Chondrocyte (in vitro differentiated cells): ENCODE measurements at regions not wholly inside any gene's neighbourhood (a gene's known extent, or its start where the extent isn't known, plus 50 kb on each side); places are given as distances from the start of the nearest gene placed in this dataset.
"Not testable (repeated sequence)": the region's sequence is repeated elsewhere in the genome, so short reads cannot be mapped to it uniquely, and the experiment has no call there.

Source experiments
- DNase-seq: peaks from one replicate; pipeline ENCODE4 v3.0.0; 2021; ENCODE audit warnings: mixed read lengths, low spot score
- H3K27ac Mint-ChIP-seq: one replicate; pipeline ENCODE4 v1.8.0; 2021; ENCODE audit warnings: mild to moderate bottlenecking, moderate library complexity, mixed read lengths; ENCODE audit not compliant: unreplicated experiment
- H3K27me3 Mint-ChIP-seq: 2 replicates; pipeline ENCODE4 v1.8.0; 2021; ENCODE audit warnings: low read depth, mixed read lengths
- H3K36me3 Mint-ChIP-seq: 2 replicates; pipeline ENCODE4 v1.8.0; 2021; ENCODE audit warnings: low read depth, mixed read lengths
- H3K4me1 Mint-ChIP-seq: 2 replicates; pipeline ENCODE4 v1.8.0; 2021; ENCODE audit warnings: low read depth, mild to moderate bottlenecking, mixed read lengths
- H3K4me3 Mint-ChIP-seq: one replicate; pipeline ENCODE4 v1.8.0; 2021; ENCODE audit warnings: mild to moderate bottlenecking, moderate library complexity, mixed read lengths; ENCODE audit not compliant: unreplicated experiment
- H3K9me3 Mint-ChIP-seq: 2 replicates; pipeline ENCODE4 v1.8.0; 2021; ENCODE audit warnings: low read depth, mixed read lengths
- CTCF ChIP-seq: fragments of 200-600 bp; sonication (generic); IDR thresholded peaks from 2 replicates; pipeline ENCODE4 v1.5.0; 2021; ENCODE audit warnings: antibody characterized with exemption, mild to moderate bottlenecking, moderate library complexity

- DNase-seq, result no peak
- Mint-ChIP-seq H3K9me3 (peaks cover 18% of the 10 kb centered on the region), H3K27me3 (peaks cover 23% of the 10 kb centered on the region), H3K4me3 (no peak overlapping the region), H3K4me1 (no peaks in the 10 kb centered on the region), H3K27ac (no peak overlapping the region), H3K36me3 (peaks cover 5% of the 10 kb centered on the region)
- TF ChIP-seq CTCF, result no peak
These were observed 72.2 kb downstream of the SERINC2 start for GRCh38 chr1:31485166-31485565.

DNA sequence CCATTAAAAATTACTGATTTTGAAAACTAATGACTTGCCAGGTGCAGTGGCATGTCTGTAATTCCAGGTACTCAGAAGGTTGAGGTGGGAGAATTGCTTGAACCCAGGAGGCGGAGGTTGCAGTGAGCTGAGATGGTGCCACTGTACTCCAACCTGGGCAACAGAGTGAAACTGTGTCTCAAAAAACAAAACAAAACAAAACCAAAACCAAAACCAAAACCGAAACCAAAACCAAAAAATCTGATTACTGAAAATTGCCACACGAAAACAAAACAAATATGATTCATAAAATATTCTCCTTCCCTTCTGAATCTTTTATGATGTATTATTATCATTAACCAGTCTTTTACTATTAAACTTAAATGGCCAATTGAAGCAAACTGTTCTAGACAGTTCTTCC, 74.1 kb downstream of the SERINC2 start:
- DNase-seq, result no peak
- Mint-ChIP-seq H3K4me3 (no peak overlapping the region), H3K36me3 (peaks cover 3% of the 10 kb centered on the region), H3K4me1 (no peaks in the 10 kb centered on the region), H3K27me3 (peaks cover 37% of the 10 kb centered on the region), H3K9me3 (peaks cover 10% of the 10 kb centered on the region), H3K27ac (no peak overlapping the region)
- TF ChIP-seq CTCF, result no peak

DNA sequence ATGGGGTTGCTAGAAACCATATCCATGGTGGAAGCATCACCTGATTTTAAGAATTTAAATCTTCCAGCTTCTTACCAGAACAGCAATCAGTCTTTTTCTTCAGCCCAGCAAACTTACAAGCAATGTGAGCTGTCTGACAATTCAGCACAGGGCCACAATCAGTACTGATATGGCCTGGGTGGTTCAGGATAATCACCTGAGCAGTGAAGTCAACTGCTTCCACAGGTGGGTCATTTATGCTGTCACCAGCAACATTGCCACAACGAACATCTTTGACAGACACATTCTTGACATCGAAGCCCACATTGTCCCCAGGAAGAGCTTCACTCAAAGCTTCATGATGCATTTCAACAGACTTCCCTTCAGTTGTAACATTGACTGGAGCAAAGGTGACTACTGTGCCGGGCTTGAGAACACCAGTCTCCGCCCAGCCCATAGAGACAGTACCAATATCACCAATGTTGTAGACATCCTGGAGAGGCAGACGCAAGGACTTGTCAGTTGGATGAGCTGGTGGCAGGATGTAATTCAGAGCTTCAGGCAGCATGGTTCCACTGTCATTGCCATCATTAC, 74.8 kb downstream of the SERINC2 start:
- Mint-ChIP-seq H3K4me3 (no peak overlapping the region), H3K4me1 (no peaks in the 10 kb centered on the region), H3K27me3 (peaks cover 39% of the 10 kb centered on the region), H3K9me3 (peaks cover 10% of the 10 kb centered on the region), H3K27ac (no peak overlapping the region), H3K36me3 (peaks cover 3% of the 10 kb centered on the region)
- DNase-seq, result no peak
- TF ChIP-seq CTCF, result no peak

DNA sequence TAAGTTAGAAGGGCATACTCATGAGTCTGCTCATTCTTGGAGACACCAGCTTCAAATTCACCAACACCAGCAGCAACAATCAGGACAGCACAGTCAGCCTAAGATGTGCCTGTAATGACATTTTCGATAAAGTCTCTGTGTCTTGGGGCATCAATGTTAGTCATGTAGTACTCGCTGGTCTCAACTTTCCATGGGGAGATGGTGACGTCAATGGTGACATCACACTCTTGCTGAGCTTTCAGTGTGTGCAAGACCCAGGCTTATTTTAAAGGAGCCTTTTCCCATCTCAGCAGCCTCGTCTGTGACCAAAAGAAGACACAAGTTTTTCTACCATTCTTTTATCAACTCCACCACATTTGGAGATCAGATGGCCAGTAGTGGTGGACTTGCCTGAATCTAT, 75.5 kb downstream of the SERINC2 start:
- Mint-ChIP-seq H3K27ac (no peak overlapping the region), H3K4me3 (no peak overlapping the region), H3K27me3 (peaks cover 39% of the 10 kb centered on the region), H3K4me1 (no peaks in the 10 kb centered on the region), H3K36me3 (peaks cover 3% of the 10 kb centered on the region), H3K9me3 (peaks cover 10% of the 10 kb centered on the region)
- DNase-seq, result no peak
- TF ChIP-seq CTCF, result no peak

DNA sequence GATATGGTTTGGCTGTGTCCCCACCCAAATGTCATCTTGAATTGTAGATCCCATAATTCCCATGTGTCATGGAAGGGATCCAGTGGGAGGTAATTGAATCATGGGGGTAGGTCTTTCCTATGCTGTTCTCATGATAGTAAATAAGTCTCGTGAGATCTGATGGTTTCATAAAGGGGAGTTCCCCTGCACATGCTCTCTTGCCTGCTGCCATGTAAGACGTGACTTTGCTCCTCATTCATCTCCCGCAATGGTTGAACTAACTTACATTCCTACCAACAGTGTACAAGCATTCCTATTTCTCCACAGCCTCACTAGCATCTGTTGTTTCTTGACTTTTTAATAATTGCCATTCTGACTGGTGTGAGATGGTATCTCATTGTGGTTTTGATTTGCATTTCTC, 76.6 kb downstream of the SERINC2 start:
- H3K4me1 Mint-ChIP-seq, DNase-seq, H3K36me3 Mint-ChIP-seq, H3K27ac Mint-ChIP-seq, H3K4me3 Mint-ChIP-seq: not testable (repeated sequence)
- peaks cover 10% of the 10 kb centered on the region for H3K9me3 Mint-ChIP-seq
- peaks cover 39% of the 10 kb centered on the region for H3K27me3 Mint-ChIP-seq

DNA sequence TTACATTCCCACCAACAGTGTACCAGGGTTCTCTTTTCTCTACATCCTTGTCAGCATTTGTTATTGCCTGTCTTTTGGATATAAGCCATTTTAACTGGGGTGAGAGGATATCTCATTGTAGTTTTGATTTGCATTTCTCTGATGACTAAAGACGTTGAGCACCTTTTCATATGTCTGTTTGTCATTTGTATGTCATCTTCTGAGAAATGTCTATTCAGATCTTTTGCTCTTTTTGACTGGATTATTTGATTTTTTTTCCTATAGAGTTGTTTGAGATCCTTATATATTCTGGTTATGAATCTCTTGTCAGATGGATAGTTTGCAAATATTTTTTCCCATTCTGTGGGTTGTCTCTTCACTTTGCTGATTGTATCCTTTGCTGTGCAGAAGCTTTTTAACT, 77.6 kb downstream of the SERINC2 start:
- not testable (repeated sequence) for H3K27ac Mint-ChIP-seq, H3K4me1 Mint-ChIP-seq, H3K4me3 Mint-ChIP-seq, DNase-seq, H3K36me3 Mint-ChIP-seq
- H3K9me3 Mint-ChIP-seq, result peaks cover 10% of the 10 kb centered on the region
- peaks cover 38% of the 10 kb centered on the region for H3K27me3 Mint-ChIP-seq

DNA sequence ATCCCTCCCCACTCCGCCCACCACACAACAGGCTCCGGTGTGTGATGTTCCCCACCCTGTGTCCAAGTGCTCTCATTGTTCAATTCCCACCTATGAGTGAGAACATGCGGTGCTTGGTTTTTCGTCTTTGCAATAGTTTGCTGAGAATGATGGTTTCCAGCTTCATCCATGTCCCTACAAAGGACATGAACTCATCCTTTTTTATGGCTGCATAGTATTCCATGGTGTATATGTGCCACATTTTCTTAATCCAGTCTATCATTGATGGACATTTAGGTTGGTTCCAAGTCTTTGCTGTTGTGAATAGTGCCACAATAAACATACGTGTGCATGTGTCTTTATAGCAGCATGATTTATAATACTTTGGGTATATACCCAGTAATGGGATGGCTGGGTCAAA, 81.0 kb upstream of the TINAGL1 start:
- not testable (repeated sequence) for H3K36me3 Mint-ChIP-seq, H3K4me3 Mint-ChIP-seq, H3K9me3 Mint-ChIP-seq, DNase-seq, H3K27ac Mint-ChIP-seq
- peaks cover 12% of the 10 kb centered on the region for H3K4me1 Mint-ChIP-seq
- H3K27me3 Mint-ChIP-seq, result peaks cover 14% of the 10 kb centered on the region

DNA sequence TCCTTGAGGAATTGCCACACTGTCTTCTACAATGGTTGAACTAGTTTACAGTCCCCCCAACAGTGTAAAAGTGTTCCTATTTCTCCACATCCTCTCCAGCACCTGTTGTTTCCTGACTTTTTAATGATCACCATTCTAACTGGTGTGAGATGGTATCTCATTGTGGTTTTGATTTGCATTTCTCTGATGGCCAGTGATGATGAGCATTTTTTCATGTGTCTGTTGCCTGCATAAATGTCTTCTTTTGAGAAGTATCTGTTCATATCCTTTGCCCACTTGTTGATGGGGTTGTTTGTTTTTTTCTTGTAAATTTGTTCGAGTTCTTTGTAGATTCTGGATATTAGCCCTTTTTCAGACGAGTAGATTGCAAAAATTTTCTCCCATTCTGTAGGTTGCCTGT, 80.5 kb upstream of the TINAGL1 start:
- peaks cover 12% of the 10 kb centered on the region for H3K4me1 Mint-ChIP-seq
- H3K27me3 Mint-ChIP-seq, H3K27ac Mint-ChIP-seq, H3K9me3 Mint-ChIP-seq, H3K4me3 Mint-ChIP-seq, DNase-seq, H3K36me3 Mint-ChIP-seq: not testable (repeated sequence)
